Ishikawa (cell line): ENCODE measurements at regions not wholly inside any gene's neighbourhood (a gene's known extent, or its start where the extent isn't known, plus 50 kb on each side); places are given as distances from the start of the nearest gene placed in this dataset.

Experiments
- CEBPB ChIP-seq: IDR thresholded peaks from 2 replicates; pipeline ENCODE4 v1.6.1; 2012
- CREB1 ChIP-seq: IDR thresholded peaks from 2 replicates; pipeline ENCODE4 v1.6.1; 2012; ENCODE audit warnings: low read depth
- EGR1 ChIP-seq: IDR thresholded peaks from 2 replicates; pipeline ENCODE4 v1.6.1; 2012
- EP300 ChIP-seq: IDR thresholded peaks from 2 replicates; pipeline ENCODE4 v1.6.1; 2012; ENCODE audit warnings: borderline replicate concordance
- FOXM1 ChIP-seq: IDR thresholded peaks from 2 replicates; pipeline ENCODE4 v1.6.1; 2012; ENCODE audit warnings: low read depth, borderline replicate concordance
- NFIC ChIP-seq: IDR thresholded peaks from 2 replicates; pipeline ENCODE4 v1.6.1; 2012
- RAD21 ChIP-seq: IDR thresholded peaks from 2 replicates; pipeline ENCODE4 v1.6.1; 2012; ENCODE audit warnings: low read depth
- REST ChIP-seq: IDR thresholded peaks from 2 replicates; pipeline ENCODE4 v1.6.1; 2012; ENCODE audit warnings: low read depth, mild to moderate bottlenecking
- USF1 ChIP-seq: IDR thresholded peaks from 2 replicates; pipeline ENCODE4 v1.6.1; 2012
- YY1 ChIP-seq: IDR thresholded peaks from 2 replicates; pipeline ENCODE4 v1.6.1; 2012; ENCODE audit warnings: low read depth
- ZBTB7A ChIP-seq: IDR thresholded peaks from 2 replicates; pipeline ENCODE4 v1.6.1; 2012; ENCODE audit warnings: low read depth
- TF ChIP-seq, protein P1 (sequence below): IDR thresholded peaks from 2 replicates; pipeline ENCODE4 v1.6.1; 2012

- TF ChIP-seq, protein P1, sequence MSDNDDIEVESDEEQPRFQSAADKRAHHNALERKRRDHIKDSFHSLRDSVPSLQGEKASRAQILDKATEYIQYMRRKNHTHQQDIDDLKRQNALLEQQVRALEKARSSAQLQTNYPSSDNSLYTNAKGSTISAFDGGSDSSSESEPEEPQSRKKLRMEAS, result no peak
- TF ChIP-seq RAD21, result no peak
- no peak for TF ChIP-seq REST
- TF ChIP-seq EP300, result no peak
- no peak for TF ChIP-seq USF1
- no peak for TF ChIP-seq NFIC
- TF ChIP-seq CREB1, result no peak
- no peak for TF ChIP-seq YY1
- no peak for TF ChIP-seq CEBPB
- TF ChIP-seq EGR1, result no peak
- TF ChIP-seq ZBTB7A, result no peak
- no peak for TF ChIP-seq FOXM1
Observed at GRCh38 chr21:32064281-32064910, 191.6 kb downstream of the HUNK start.
